ENCODE measurements at regions not wholly inside any gene's neighbourhood (a gene's known extent, or its start where the extent isn't known, plus 50 kb on each side); places are given as distances from the start of the nearest gene placed in this dataset.

- H4K20me1 ChIP-seq (replicated peaks; ENCODE audit: control insufficient read depth, insufficient read depth, low read length), result no peaks in the 10 kb centered on the region
- TF ChIP-seq BRCA1 (IDR thresholded peaks at IDR 0.05) (no peak), BRCA1 (CRISPR knock-in tag; IDR thresholded peaks at IDR 0.05) (no peak), ZHX1 (conservative IDR thresholded peaks at IDR 0.05; ENCODE audit: low read length) (no peak), ERF (CRISPR knock-in tag; IDR thresholded peaks at IDR 0.05) (no peak), MCM5 (IDR thresholded peaks at IDR 0.05; ENCODE audit: low read depth) (no peak), ESRRB (CRISPR knock-in tag; IDR thresholded peaks at IDR 0.05; ENCODE audit: borderline replicate concordance) (no peak), NKRF (IDR thresholded peaks at IDR 0.05; ENCODE audit: borderline replicate concordance) (no peak), PRPF4 (IDR thresholded peaks at IDR 0.05; ENCODE audit: insufficient read depth, low read depth, low read length, poor library complexity, severe bottlenecking) (no peak), ZNF253 (CRISPR knock-in tag; conservative IDR thresholded peaks at IDR 0.05) (no peak), XRCC4 (IDR thresholded peaks at IDR 0.05; ENCODE audit: extremely low read depth, insufficient read depth, insufficient read length) (no peak), MNT (conservative IDR thresholded peaks at IDR 0.05) (no peak), CTCF (IDR thresholded peaks at IDR 0.05 in 2 of 3, conservative IDR thresholded peaks at IDR 0.05 in 1 of 3; ENCODE audit: insufficient read depth in 2 of 3, low read depth in 1 of 3, low read length in 3 of 3) (no peak), MCM2 (IDR thresholded peaks at IDR 0.05; ENCODE audit: low read depth) (no peak)
- H3K27me3 ChIP-seq (ENCODE audit: control insufficient read depth in 2 of 2, insufficient read depth in 2 of 2, low read length in 2 of 2), result peaks cover 2 to 10% of the 10 kb centered on the region in 2 experiments; a peak in 2 of 5 replicates
- no peak for DNase-seq (ENCODE audit: extremely low read depth in 1 of 4, low spot score in 3 of 4)
- no peaks in the 10 kb centered on the region for H3K4me1 ChIP-seq (replicated peaks in 1 of 2; ENCODE audit: control insufficient read depth in 2 of 2, insufficient read depth in 2 of 2, low read length in 2 of 2)
- H2AFZ ChIP-seq (ENCODE audit: low read depth, low read length), result no peak overlapping the region
- BruUV-seq (replicated peaks), result no TSS peak
- no peak overlapping the region for H3K9ac ChIP-seq (ENCODE audit: insufficient read depth in 1 of 2, low read depth in 2 of 2, low read length in 2 of 2)
- H3K9me3 ChIP-seq (replicated peaks; ENCODE audit: control insufficient read depth, insufficient read depth, low read depth, low read length), result no peaks in the 10 kb centered on the region; the same call in 1 of the 2 replicates
- no peak overlapping the region for H3K27ac ChIP-seq (ENCODE audit: extremely low read depth, low read depth, low read length)
- intact Hi-C loops (cut with micrococcal nuclease), result loop anchor here (10.0 kb wide), 1 partner anchor 851 kb away; no protein-coding TSS in a partner anchor
- CTCF ChIA-PET (ENCODE audit: low intra/inter-chr PET ratio), result no interaction called here
- FAIRE-seq, result no peak
- WGBS (ENCODE audit: insufficient coverage, low coverage, missing lambda C conversion rate), result 8% methylated on average over 3 of the region's 3 CpGs
- in situ Hi-C loops (cut with MboI), result loop anchor here (25.0 kb wide), 1 partner anchor 619 kb away; the partner anchor contains the start of gene PRKACB
- H3K79me2 ChIP-seq (ENCODE audit: control insufficient read depth, insufficient read depth, low read length), result no peaks in the 10 kb centered on the region
- H3K4me2 ChIP-seq (ENCODE audit: insufficient read depth, low read length), result no peak overlapping the region
- no peaks in the 10 kb centered on the region for H3K36me3 ChIP-seq (ENCODE audit: control insufficient read depth, insufficient read depth, low read length)
- POLR2A ChIA-PET, result interaction anchor here (0.8 kb wide), 2 partner anchors 9 to 54 kb away, joined by 3 read pairs; no protein-coding TSS in a partner anchor
- H3K9me1 ChIP-seq (ENCODE audit: control insufficient read depth, insufficient read depth, low read length), result no peaks in the 10 kb centered on the region
- H3K4me3 ChIP-seq, result no peak overlapping the region
- ATAC-seq, result no peak
Measured at GRCh38 chr1:84756001-84756400, 65.7 kb upstream of the SSX2IP start.

Data from K562 (cell line).